Prostate gland (tissue), 2 donors: ENCODE measurements at regions not wholly inside any gene's neighbourhood (a gene's known extent, or its start where the extent isn't known, plus 50 kb on each side); places are given as distances from the start of the nearest gene placed in this dataset.

Experiments
- DNase-seq: peaks from one replicate; pipeline ENCODE4 v3.0.0-alpha.2; 2019; ENCODE audit warnings: low spot score
- H3K27ac ChIP-seq, 2 donors: fragments of 200-600 bp; sonication (generic); 2 replicates each; pipeline ENCODE4 v1.5.1; 2017 to 2019
- H3K27me3 ChIP-seq: fragments of 200-600 bp; sonication (generic); replicated peaks from 2 replicates; pipeline ENCODE4 v1.5.1; 2019; ENCODE audit not compliant: insufficient read depth
- H3K36me3 ChIP-seq, 2 donors: fragments of 200-600 bp; sonication (generic); 1 replicate in 1 of 2; 2 replicates in 1 of 2; pipeline versions ENCODE4 v1.5.1 to v1.8.1; 2017 to 2019
- H3K4me1 ChIP-seq: fragments of 200-600 bp; sonication (generic); replicated peaks from 2 replicates; pipeline ENCODE4 v1.5.1; 2019
- H3K4me3 ChIP-seq, 2 donors: fragments of 200-600 bp; sonication (generic); 2 replicates each; pipeline ENCODE4 v1.5.1; 2017 to 2019
- H3K9me3 ChIP-seq: fragments of 200-600 bp; sonication (generic); 2 replicates; pipeline ENCODE4 v1.5.1; 2017
- POLR2A ChIP-seq: fragments of 450-650 bp; IDR thresholded peaks from one replicate; pipeline ENCODE4 v1.6.1; 2016; ENCODE audit warnings: antibody characterized with exemption, mild to moderate bottlenecking
- POLR2AphosphoS5 ChIP-seq: sonication (generic); formaldehyde crosslinking; IDR thresholded peaks from one replicate; pipeline ENCODE4 v1.6.1; 2017; ENCODE audit warnings: antibody characterized with exemption
- WGBS: methylation state at CpG from one replicate; pipeline ENCODE4 v1.1.5; 2018; 5-methylcytosine and 5-hydroxymethylcytosine counted together
- intact Hi-C: fragments of 100-400 bp; cut with DNase I; formaldehyde crosslinking; loops from one replicate; pipeline ENCODE4 v1.14.2; 2022
- TF ChIP-seq, protein P1 (sequence below), 4 experiments: fragments of 200-600 bp in 2 of 4; fragments of 450-650 bp in 2 of 4; sonication (generic) in 2 of 4; IDR thresholded peaks; 1 replicate in 3 of 4; 2 replicates in 1 of 4; pipeline ENCODE4 v1.5.1; 2016 to 2019; ENCODE audit warnings: antibody characterized with exemption in 4 of 4, mild to moderate bottlenecking in 2 of 4, moderate library complexity in 2 of 4

DNA sequence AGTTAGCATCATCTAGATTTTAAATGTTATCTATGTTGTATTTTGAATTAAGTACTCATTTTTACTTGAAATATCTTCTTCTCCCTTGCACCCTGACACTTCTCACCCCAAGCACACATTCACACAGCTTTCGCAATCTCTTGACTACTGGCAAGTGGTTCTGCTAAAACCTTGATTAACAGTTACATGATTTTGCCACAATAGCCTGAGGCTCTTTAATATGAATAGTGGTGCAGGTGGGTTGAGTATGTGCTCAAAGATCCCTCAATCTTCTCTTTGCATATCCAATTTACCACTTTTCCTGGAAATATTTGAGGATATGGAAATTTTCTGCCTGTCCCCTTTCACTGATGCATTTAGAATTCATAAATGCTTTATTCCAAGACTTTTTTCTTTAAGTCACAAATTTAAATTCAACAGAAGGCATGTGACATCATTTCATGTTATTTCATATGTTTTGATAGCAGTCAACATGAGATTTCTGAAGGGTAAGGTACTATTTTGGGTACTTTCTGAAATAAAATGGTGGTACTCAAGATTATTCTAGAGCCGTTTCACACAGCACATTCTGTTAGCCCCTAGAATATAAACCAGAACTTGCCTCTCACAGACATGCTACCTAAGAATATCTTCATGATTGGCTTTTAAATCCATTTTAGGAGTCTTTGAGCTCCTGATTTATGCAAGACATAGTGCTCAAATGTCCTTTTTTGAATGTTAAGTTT is 339.7 kb downstream of the RPRM start:
- TF ChIP-seq, protein P1, sequence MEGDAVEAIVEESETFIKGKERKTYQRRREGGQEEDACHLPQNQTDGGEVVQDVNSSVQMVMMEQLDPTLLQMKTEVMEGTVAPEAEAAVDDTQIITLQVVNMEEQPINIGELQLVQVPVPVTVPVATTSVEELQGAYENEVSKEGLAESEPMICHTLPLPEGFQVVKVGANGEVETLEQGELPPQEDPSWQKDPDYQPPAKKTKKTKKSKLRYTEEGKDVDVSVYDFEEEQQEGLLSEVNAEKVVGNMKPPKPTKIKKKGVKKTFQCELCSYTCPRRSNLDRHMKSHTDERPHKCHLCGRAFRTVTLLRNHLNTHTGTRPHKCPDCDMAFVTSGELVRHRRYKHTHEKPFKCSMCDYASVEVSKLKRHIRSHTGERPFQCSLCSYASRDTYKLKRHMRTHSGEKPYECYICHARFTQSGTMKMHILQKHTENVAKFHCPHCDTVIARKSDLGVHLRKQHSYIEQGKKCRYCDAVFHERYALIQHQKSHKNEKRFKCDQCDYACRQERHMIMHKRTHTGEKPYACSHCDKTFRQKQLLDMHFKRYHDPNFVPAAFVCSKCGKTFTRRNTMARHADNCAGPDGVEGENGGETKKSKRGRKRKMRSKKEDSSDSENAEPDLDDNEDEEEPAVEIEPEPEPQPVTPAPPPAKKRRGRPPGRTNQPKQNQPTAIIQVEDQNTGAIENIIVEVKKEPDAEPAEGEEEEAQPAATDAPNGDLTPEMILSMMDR (IDR thresholded peaks at IDR 0.05) = no peak
- no peak for TF ChIP-seq POLR2A
- TF ChIP-seq POLR2AphosphoS5 = no peak
- intact Hi-C loops = no loop called here
- no peak for DNase-seq
- Histone ChIP-seq H3K4me3 (no peak overlapping the region), H3K9me3 (no peaks in the 10 kb centered on the region), H3K4me1 (no peaks in the 10 kb centered on the region), H3K27me3 (no peaks in the 10 kb centered on the region), H3K36me3 (no peaks in the 10 kb centered on the region), H3K27ac (no peak overlapping the region)
- WGBS = 87% methylated on average over 2 of the region's 2 CpGs

DNA sequence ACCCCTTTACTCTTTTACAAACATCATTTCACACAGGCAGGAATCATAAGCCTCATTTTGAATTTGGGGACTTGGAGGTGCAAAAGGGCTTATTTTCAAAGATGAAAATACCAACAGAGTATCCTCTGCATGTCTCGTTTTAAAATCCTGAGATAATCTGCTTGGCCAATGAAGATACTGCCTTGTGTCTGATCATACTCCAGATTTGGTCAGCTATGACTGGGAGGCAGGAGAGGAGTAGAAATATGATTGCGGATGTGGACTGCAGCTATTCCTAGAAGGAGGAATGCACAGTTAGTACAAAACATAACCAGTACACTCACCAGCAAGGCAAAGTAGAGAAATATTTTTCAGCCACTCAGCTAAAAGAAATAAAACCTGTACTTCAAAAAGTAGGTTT is 342.3 kb downstream of the RPRM start:
- no peak overlapping the region for H3K4me3 ChIP-seq
- no peaks in the 10 kb centered on the region for H3K9me3 ChIP-seq
- H3K27me3 ChIP-seq = no peaks in the 10 kb centered on the region
- no peak for DNase-seq
- H3K4me1 ChIP-seq = no peaks in the 10 kb centered on the region
- H3K27ac ChIP-seq = no peak overlapping the region
- TF ChIP-seq, protein P1 (IDR thresholded peaks at IDR 0.05) = no peak
- no peak for TF ChIP-seq POLR2A
- 65% methylated on average over 2 of the region's 2 CpGs for WGBS
- no peaks in the 10 kb centered on the region for H3K36me3 ChIP-seq
- intact Hi-C loops = no loop called here

DNA sequence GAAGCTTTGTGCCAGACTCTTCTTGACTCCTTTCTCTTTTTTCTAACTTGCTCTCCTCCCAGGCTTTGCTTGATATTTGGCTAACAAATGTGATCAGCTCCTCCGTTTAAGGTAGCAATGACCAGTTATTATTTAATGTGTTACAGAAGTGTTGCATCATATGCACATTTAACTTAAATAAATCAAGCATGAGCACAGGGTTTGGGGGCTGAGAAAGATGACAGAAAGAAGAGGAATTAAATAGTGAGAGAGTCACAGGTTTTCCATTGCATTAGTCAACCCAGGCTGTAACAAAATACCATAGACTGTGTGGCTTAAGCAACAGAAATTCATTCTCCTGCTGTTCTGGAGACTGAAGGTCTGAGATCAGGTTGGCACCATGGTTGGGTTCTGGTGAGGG is 343.8 kb downstream of the RPRM start:
- DNase-seq = no peak
- Histone ChIP-seq H3K36me3 (no peaks in the 10 kb centered on the region), H3K27ac (no peak overlapping the region), H3K9me3 (no peaks in the 10 kb centered on the region), H3K4me3 (no peak overlapping the region), H3K27me3 (no peaks in the 10 kb centered on the region), H3K4me1 (no peaks in the 10 kb centered on the region)
- intact Hi-C loops = no loop called here
- TF ChIP-seq, protein P1 (IDR thresholded peaks at IDR 0.05) = no peak
- no peak for TF ChIP-seq POLR2A
- TF ChIP-seq POLR2AphosphoS5 = no peak
- WGBS = 79% methylated on average over 1 of the region's 1 CpG

DNA sequence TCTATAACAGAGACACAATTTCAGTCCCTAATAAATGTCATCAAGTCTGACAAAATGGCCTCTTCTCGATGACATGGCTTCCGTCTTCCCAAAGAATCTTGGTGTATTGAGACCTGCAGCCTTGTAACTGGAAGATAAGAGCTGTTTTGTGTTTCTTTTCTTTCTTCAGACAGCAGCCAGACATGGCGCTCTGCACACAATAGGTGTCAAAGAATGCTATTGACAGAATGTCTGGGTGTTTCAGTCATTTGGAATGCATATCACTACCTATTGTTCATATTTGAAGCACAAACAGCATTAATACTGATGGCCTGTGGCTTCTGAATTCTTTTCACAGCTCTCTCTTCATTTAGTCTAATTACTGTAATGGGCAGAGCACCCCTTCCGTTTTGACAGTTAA is 344.8 kb downstream of the RPRM start:
- intact Hi-C loops = no loop called here
- DNase-seq = no peak
- Histone ChIP-seq H3K9me3 (no peaks in the 10 kb centered on the region), H3K36me3 (no peaks in the 10 kb centered on the region), H3K4me1 (no peaks in the 10 kb centered on the region), H3K27me3 (no peaks in the 10 kb centered on the region), H3K27ac (no peak overlapping the region), H3K4me3 (no peak overlapping the region)
- TF ChIP-seq, protein P1 (IDR thresholded peaks at IDR 0.05) = no peak
- TF ChIP-seq POLR2AphosphoS5 (no peak), POLR2A (no peak)
- WGBS = 86% methylated on average over 4 of the region's 4 CpGs

DNA sequence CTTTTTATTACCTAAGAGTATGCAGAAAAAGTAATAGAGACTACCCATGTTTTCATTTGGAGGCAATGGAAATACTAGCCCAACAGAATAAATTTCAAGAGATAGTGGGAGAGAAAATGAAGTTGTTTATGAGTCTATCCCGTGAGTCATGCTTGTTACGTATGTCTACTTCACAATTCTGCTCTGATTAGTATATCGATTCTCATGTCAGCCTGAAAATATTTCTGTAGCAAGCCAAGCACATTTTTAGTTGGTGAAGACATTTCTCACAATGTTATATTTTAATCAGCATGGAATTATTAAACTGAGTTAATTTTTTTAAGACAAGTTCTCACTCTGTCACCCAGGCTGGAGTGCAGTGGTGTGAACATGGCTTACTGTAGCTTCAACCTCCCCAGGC is 346.1 kb downstream of the RPRM start:
- intact Hi-C loops = no loop called here
- no peak overlapping the region for H3K27ac ChIP-seq
- H3K9me3 ChIP-seq = no peaks in the 10 kb centered on the region
- TF ChIP-seq POLR2AphosphoS5 = no peak
- TF ChIP-seq POLR2A = no peak
- TF ChIP-seq, protein P1 (IDR thresholded peaks at IDR 0.05) = no peak
- DNase-seq = no peak
- H3K36me3 ChIP-seq = no peaks in the 10 kb centered on the region
- no peaks in the 10 kb centered on the region for H3K4me1 ChIP-seq
- WGBS = 72% methylated on average over 3 of the region's 3 CpGs
- H3K27me3 ChIP-seq = no peaks in the 10 kb centered on the region
- no peak overlapping the region for H3K4me3 ChIP-seq
